C4-2B (cell line): ENCODE measurements at regions not wholly inside any gene's neighbourhood (a gene's known extent, or its start where the extent isn't known, plus 50 kb on each side); places are given as distances from the start of the nearest gene placed in this dataset.

Experiments used
- ZFX ChIP-seq: fragments of 450-650 bp; IDR thresholded peaks from 2 replicates; pipeline ENCODE4 v1.6.1; 2017
- TF ChIP-seq, protein P1 (sequence below): fragments of 450-650 bp; conservative IDR thresholded peaks from 2 replicates; pipeline ENCODE4 v1.5.1; 2017; ENCODE audit warnings: mild to moderate bottlenecking

DNA sequence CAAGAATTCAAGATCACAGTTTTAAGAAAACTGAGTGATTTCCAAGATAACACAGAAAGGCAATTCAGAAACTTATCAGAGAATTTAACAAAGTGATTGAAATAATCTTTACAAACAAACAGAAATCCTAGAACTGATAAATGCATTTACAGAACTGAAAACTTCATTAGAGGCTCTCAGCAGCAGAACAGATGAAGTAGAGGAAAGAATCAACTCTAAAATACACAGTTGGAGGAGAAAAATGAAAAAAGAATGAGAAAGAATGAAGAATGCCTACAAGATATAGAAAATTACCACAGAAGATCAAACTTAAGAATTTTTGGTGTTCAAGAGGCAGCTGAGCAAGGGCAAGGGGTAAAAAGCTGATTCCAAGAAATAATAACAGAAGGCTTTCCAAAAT lies 168.8 kb downstream of the POLR2M start:
- TF ChIP-seq, protein P1, sequence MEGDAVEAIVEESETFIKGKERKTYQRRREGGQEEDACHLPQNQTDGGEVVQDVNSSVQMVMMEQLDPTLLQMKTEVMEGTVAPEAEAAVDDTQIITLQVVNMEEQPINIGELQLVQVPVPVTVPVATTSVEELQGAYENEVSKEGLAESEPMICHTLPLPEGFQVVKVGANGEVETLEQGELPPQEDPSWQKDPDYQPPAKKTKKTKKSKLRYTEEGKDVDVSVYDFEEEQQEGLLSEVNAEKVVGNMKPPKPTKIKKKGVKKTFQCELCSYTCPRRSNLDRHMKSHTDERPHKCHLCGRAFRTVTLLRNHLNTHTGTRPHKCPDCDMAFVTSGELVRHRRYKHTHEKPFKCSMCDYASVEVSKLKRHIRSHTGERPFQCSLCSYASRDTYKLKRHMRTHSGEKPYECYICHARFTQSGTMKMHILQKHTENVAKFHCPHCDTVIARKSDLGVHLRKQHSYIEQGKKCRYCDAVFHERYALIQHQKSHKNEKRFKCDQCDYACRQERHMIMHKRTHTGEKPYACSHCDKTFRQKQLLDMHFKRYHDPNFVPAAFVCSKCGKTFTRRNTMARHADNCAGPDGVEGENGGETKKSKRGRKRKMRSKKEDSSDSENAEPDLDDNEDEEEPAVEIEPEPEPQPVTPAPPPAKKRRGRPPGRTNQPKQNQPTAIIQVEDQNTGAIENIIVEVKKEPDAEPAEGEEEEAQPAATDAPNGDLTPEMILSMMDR: no peak; the same call in 1 of the 2 replicates
- no peak for TF ChIP-seq ZFX
